HG03442 (cell line): ENCODE measurements at regions not wholly inside any gene's neighbourhood (a gene's known extent, or its start where the extent isn't known, plus 50 kb on each side); places are given as distances from the start of the nearest gene placed in this dataset.
"Not testable (repeated sequence)": the region's sequence is repeated elsewhere in the genome, so short reads cannot be mapped to it uniquely, and the experiment has no call there.

Experiments used
- ATAC-seq: cut with Tn5 transposase; IDR thresholded peaks from one replicate; pipeline ENCODE4 v1.9.1; 2021; ENCODE audit warnings: mild to moderate bottlenecking, moderate library complexity; ENCODE audit not compliant: unreplicated experiment

GRCh38 chr12:4193821-4194220, 79.7 kb upstream of the CCND2 start:
- ATAC-seq = no peak

- ATAC-seq = no peak
Measured at GRCh38 chr12:4191642-4192041, 81.9 kb upstream of the CCND2 start.

GRCh38 chr12:4191149-4191548, 82.4 kb upstream of the CCND2 start:
- ATAC-seq = no peak

- no peak for ATAC-seq
Measured at GRCh38 chr12:4190366-4191063, 83.0 kb upstream of the CCND2 start.

- no peak for ATAC-seq
Measured at GRCh38 chr12:4189721-4190120, 83.8 kb upstream of the CCND2 start.

GRCh38 chr12:4187916-4188315, 85.6 kb upstream of the CCND2 start:
- ATAC-seq = no peak

GRCh38 chr12:4187315-4187714, 86.2 kb upstream of the CCND2 start:
- ATAC-seq = not testable (repeated sequence)

- no peak for ATAC-seq
Measured at GRCh38 chr12:4178424-4179170, 95.0 kb upstream of the CCND2 start.

GRCh38 chr12:4177262-4177661, 96.3 kb upstream of the CCND2 start:
- ATAC-seq = no peak

GRCh38 chr12:4176168-4176567, 97.4 kb upstream of the CCND2 start:
- ATAC-seq = no peak

GRCh38 chr12:4174417-4174816, 99.1 kb upstream of the CCND2 start:
- no peak for ATAC-seq

GRCh38 chr12:4172999-4173398, 100.6 kb upstream of the CCND2 start:
- no peak for ATAC-seq

- no peak for ATAC-seq
Measured at GRCh38 chr12:4171742-4172141, 101.8 kb upstream of the CCND2 start.

GRCh38 chr12:4169959-4170358, 103.6 kb upstream of the CCND2 start:
- ATAC-seq = no peak

GRCh38 chr12:4169531-4169930, 104.0 kb upstream of the CCND2 start:
- no peak for ATAC-seq

- no peak for ATAC-seq
Measured at GRCh38 chr12:4168036-4168435, 105.5 kb upstream of the CCND2 start.

GRCh38 chr12:4164559-4165558, 108.7 kb upstream of the CCND2 start:
- peak; percentile 46 for ATAC-seq

- ATAC-seq = no peak
Measured at GRCh38 chr12:4164188-4164558, 109.4 kb upstream of the CCND2 start.

GRCh38 chr12:4161718-4162117, 111.8 kb upstream of the CCND2 start:
- ATAC-seq = no peak

GRCh38 chr12:4160314-4161040, 113.1 kb upstream of the CCND2 start:
- ATAC-seq = no peak

GRCh38 chr12:4159851-4160250, 113.7 kb upstream of the CCND2 start:
- ATAC-seq = no peak
